ENCODE measurements at regions not wholly inside any gene's neighbourhood (a gene's known extent, or its start where the extent isn't known, plus 50 kb on each side); places are given as distances from the start of the nearest gene placed in this dataset.

GRCh38 chr15:31481142-31481541, 154.5 kb downstream of the KLF13 start:
- ChIA-PET POLR2A (no interaction called here), CTCF (interaction anchor here (1.7 to 2.3 kb wide), 2 partner anchors 8 to 10 kb away, joined by 6 to 8 read pairs; no protein-coding TSS in a partner anchor), SMC1A (ENCODE audit: uncharacterized antibody, unreplicated experiment) (interaction anchor here (1.1 to 1.2 kb wide), 3 partner anchors 9 to 46 kb away, joined by 3 to 5 read pairs (median 5); no protein-coding TSS in a partner anchor), RAD21 (ENCODE audit: unreplicated experiment) (interaction anchor here (1.6 kb wide), 1 partner anchor 43 kb away, joined by 5 read pairs; no protein-coding TSS in a partner anchor)
- Histone ChIP-seq H4K20me1 (ENCODE audit: control insufficient read depth, insufficient read depth) (no peaks in the 10 kb centered on the region), H3K27ac (ENCODE audit: control insufficient read depth, insufficient read depth) (no peak overlapping the region), H2AFZ (ENCODE audit: control insufficient read depth, low read depth, low read length) (no peak overlapping the region), H3K4me2 (ENCODE audit: control insufficient read depth, insufficient read depth) (no peak overlapping the region), H3K9ac (ENCODE audit: control insufficient read depth, insufficient read depth, low read length) (no peak overlapping the region), H3K27me3 (replicated peaks in 1 of 2; ENCODE audit: control insufficient read depth in 2 of 2, insufficient read depth in 2 of 2, low read length in 1 of 2) (no peaks in the 10 kb centered on the region; a peak in 2 of 4 replicates), H3K4me3 (no peak overlapping the region), H3K79me2 (ENCODE audit: control insufficient read depth, insufficient read depth, low read length) (no peaks in the 10 kb centered on the region), H3K9me3 (replicated peaks; ENCODE audit: control insufficient read depth, insufficient read depth, low read length) (no peaks in the 10 kb centered on the region; the same call in 2 of the 3 replicates), H3K4me1 (ENCODE audit: control insufficient read depth, insufficient read depth, low read length) (no peaks in the 10 kb centered on the region), H3K36me3 (ENCODE audit: control insufficient read depth in 2 of 2, insufficient read depth in 2 of 2, low read length in 1 of 2) (no peaks in the 10 kb centered on the region)
- DNase-seq (ENCODE audit: low read depth, low spot score) (no peak), FAIRE-seq (no peak), ATAC-seq (no peak)
- WGBS (ENCODE audit: insufficient coverage, insufficient replicate concordance, low lambda C conversion rate, missing lambda C conversion rate) = 90% methylated on average over 3 of the region's 3 CpGs
- BruUV-seq (replicated peaks) = no TSS peak
- in situ Hi-C loops (cut with MboI) (no loop called here), intact Hi-C loops (cut with micrococcal nuclease; ENCODE audit: unreplicated experiment) (loop anchor here (10.0 kb wide), 1 partner anchor 496 kb away; no protein-coding TSS in a partner anchor)
- no peak for TF ChIP-seq YY1 (IDR thresholded peaks at IDR 0.05; ENCODE audit: low read depth, low read length)
- no peak for TF ChIP-seq ZBTB40 (IDR thresholded peaks at IDR 0.05; ENCODE audit: borderline replicate concordance)
- TF ChIP-seq JUND (IDR thresholded peaks at IDR 0.05; ENCODE audit: low read depth, low read length) = no peak
- no peak for TF ChIP-seq EP300 (IDR thresholded peaks at IDR 0.05; ENCODE audit: borderline replicate concordance in 1 of 2, control insufficient read depth in 1 of 2, low read depth in 2 of 2, low read length in 2 of 2)

Data from GM12878 (cell line).